ENCODE measurements at regions not wholly inside any gene's neighbourhood (a gene's known extent, or its start where the extent isn't known, plus 50 kb on each side); places are given as distances from the start of the nearest gene placed in this dataset.

GRCh38 chr17:34198519-34198918 is 56.6 kb upstream of the CCL2 start:
- peaks cover 0 to 7% (median 2%) of the 10 kb centered on the region in 4 donors for H3K27me3 ChIP-seq (ENCODE audit: control insufficient read depth in 4 of 4, insufficient read depth in 4 of 4, low read length in 3 of 4)
- DNase-seq (ENCODE audit: low spot score) = no peak
- H3K4me1 ChIP-seq (ENCODE audit: control insufficient read depth in 4 of 4, insufficient read depth in 4 of 4, low read length in 3 of 4) = peaks cover 0 to 3% (median 0%) of the 10 kb centered on the region in 4 donors
- no peaks in the 10 kb centered on the region for H3K36me3 ChIP-seq (ENCODE audit: control insufficient read depth in 4 of 4, insufficient read depth in 3 of 4, low read depth in 1 of 4, low read length in 3 of 4)
- H3K27ac ChIP-seq (ENCODE audit: low read depth in 1 of 2, low read length in 2 of 2) = no peak overlapping the region
- no peak for TF ChIP-seq HNF4A (conservative IDR thresholded peaks at IDR 0.05)
- TF ChIP-seq FOXA2 (IDR thresholded peaks at IDR 0.05) = no peak
- TF ChIP-seq RAD21 (IDR thresholded peaks at IDR 0.05) = no peak
- no peak for TF ChIP-seq HNF4G (IDR thresholded peaks at IDR 0.05)
- TF ChIP-seq FOXA1 (IDR thresholded peaks at IDR 0.05) = no peak
- TF ChIP-seq ATF3 (IDR thresholded peaks at IDR 0.05) = no peak
- TF ChIP-seq MAX (IDR thresholded peaks at IDR 0.05) = no peak
- no peak for TF ChIP-seq SP1 (IDR thresholded peaks at IDR 0.05)
- no peak for TF ChIP-seq CTCF (IDR thresholded peaks at IDR 0.05; ENCODE audit: low read depth, low read length, missing input control)
- WGBS = 44% methylated on average over 1 of the region's 1 CpG
- no peak overlapping the region for H3K9ac ChIP-seq (ENCODE audit: low read depth in 1 of 2, low read length in 2 of 2)
- H3K4me3 ChIP-seq (ENCODE audit: low read depth in 1 of 3, low read length in 3 of 3) = no peak overlapping the region
- peaks cover 0 to 3% (median 2%) of the 10 kb centered on the region in 4 donors for H3K9me3 ChIP-seq (ENCODE audit: control insufficient read depth in 4 of 4, low read length in 3 of 4)

GRCh38 chr17:34199454-34199853 is 55.6 kb upstream of the CCL2 start:
- TF ChIP-seq EGR1 (IDR thresholded peaks at IDR 0.05; ENCODE audit: low read depth in 2 of 2) (no peak), CTCF (IDR thresholded peaks at IDR 0.05; ENCODE audit: low read depth, low read length, missing input control) (no peak), REST (IDR thresholded peaks at IDR 0.05) (no peak), FOXA1 (IDR thresholded peaks at IDR 0.05) (no peak), SP1 (IDR thresholded peaks at IDR 0.05) (no peak), TAF1 (conservative IDR thresholded peaks at IDR 0.05) (no peak), GABPA (IDR thresholded peaks at IDR 0.05 in 1 of 2, conservative IDR thresholded peaks at IDR 0.05 in 1 of 2) (no peak), RXRA (IDR thresholded peaks at IDR 0.05) (no peak), JUND (IDR thresholded peaks at IDR 0.05) (no peak), HNF4G (IDR thresholded peaks at IDR 0.05) (no peak), ATF3 (IDR thresholded peaks at IDR 0.05) (no peak), HNF4A (conservative IDR thresholded peaks at IDR 0.05) (no peak), FOXA2 (IDR thresholded peaks at IDR 0.05) (no peak), RAD21 (IDR thresholded peaks at IDR 0.05) (no peak), MAX (IDR thresholded peaks at IDR 0.05) (no peak), ZBTB33 (IDR thresholded peaks at IDR 0.05) (no peak), NR2F2 (IDR thresholded peaks at IDR 0.05) (no peak), YY1 (IDR thresholded peaks at IDR 0.05) (no peak)
- no peak overlapping the region for H3K27ac ChIP-seq (ENCODE audit: low read depth in 1 of 2, low read length in 2 of 2)
- H3K4me1 ChIP-seq (ENCODE audit: control insufficient read depth in 4 of 4, insufficient read depth in 4 of 4, low read length in 3 of 4) = peaks cover 0 to 3% (median 0%) of the 10 kb centered on the region in 4 donors
- 32% methylated on average over 7 of the region's 7 CpGs for WGBS
- peaks cover 0 to 7% (median 2%) of the 10 kb centered on the region in 4 donors for H3K27me3 ChIP-seq (ENCODE audit: control insufficient read depth in 4 of 4, insufficient read depth in 4 of 4, low read length in 3 of 4)
- H3K4me3 ChIP-seq (ENCODE audit: low read depth in 1 of 3, low read length in 3 of 3) = no peak overlapping the region
- no peak overlapping the region for H3K9ac ChIP-seq (ENCODE audit: low read depth in 1 of 2, low read length in 2 of 2)
- H3K9me3 ChIP-seq (ENCODE audit: control insufficient read depth in 4 of 4, low read length in 3 of 4) = peaks cover 0 to 3% (median 2%) of the 10 kb centered on the region in 4 donors
- H3K36me3 ChIP-seq (ENCODE audit: control insufficient read depth in 4 of 4, insufficient read depth in 3 of 4, low read depth in 1 of 4, low read length in 3 of 4) = no peaks in the 10 kb centered on the region
- DNase-seq (ENCODE audit: low spot score) = no peak

All from liver (tissue), 8 donors.